ENCODE measurements at regions not wholly inside any gene's neighbourhood (a gene's known extent, or its start where the extent isn't known, plus 50 kb on each side); places are given as distances from the start of the nearest gene placed in this dataset.

- TF ChIP-seq, protein P1, sequence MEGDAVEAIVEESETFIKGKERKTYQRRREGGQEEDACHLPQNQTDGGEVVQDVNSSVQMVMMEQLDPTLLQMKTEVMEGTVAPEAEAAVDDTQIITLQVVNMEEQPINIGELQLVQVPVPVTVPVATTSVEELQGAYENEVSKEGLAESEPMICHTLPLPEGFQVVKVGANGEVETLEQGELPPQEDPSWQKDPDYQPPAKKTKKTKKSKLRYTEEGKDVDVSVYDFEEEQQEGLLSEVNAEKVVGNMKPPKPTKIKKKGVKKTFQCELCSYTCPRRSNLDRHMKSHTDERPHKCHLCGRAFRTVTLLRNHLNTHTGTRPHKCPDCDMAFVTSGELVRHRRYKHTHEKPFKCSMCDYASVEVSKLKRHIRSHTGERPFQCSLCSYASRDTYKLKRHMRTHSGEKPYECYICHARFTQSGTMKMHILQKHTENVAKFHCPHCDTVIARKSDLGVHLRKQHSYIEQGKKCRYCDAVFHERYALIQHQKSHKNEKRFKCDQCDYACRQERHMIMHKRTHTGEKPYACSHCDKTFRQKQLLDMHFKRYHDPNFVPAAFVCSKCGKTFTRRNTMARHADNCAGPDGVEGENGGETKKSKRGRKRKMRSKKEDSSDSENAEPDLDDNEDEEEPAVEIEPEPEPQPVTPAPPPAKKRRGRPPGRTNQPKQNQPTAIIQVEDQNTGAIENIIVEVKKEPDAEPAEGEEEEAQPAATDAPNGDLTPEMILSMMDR (IDR thresholded peaks at IDR 0.05 in 2 of 3, conservative IDR thresholded peaks at IDR 0.05 in 1 of 3; ENCODE audit: insufficient read depth in 2 of 3, low read depth in 1 of 3, low read length in 3 of 3) = no peak
- TF ChIP-seq L3MBTL2 (IDR thresholded peaks at IDR 0.05) (no peak), PRMT5 (CRISPR knock-in tag; IDR thresholded peaks at IDR 0.05) (no peak), ZNF274 (IDR thresholded peaks at IDR 0.05; ENCODE audit: borderline replicate concordance, low read depth, low read length) (no peak), EZH2 (IDR thresholded peaks at IDR 0.05; ENCODE audit: borderline replicate concordance, low read depth, low read length) (no peak), ZNF778 (CRISPR knock-in tag; IDR thresholded peaks at IDR 0.05) (no peak), SMAD1 (IDR thresholded peaks at IDR 0.05; ENCODE audit: low read depth, low read length, partially characterized antibody) (no peak), ZNF282 (CRISPR knock-in tag; IDR thresholded peaks at IDR 0.05) (no peak), POLR2AphosphoS5 (IDR thresholded peaks at IDR 0.05; ENCODE audit: control insufficient read depth, insufficient read depth, low read depth, low read length) (no peak), HMGXB4 (CRISPR knock-in tag; IDR thresholded peaks at IDR 0.05) (no peak), CCNT2 (IDR thresholded peaks at IDR 0.05; ENCODE audit: borderline replicate concordance, extremely low read depth, insufficient read length, low read depth, low read length) (no peak)
Observed at GRCh38 chr6:134468633-134469032, 150.7 kb upstream of the SGK1 start.
